GM23338 (cell line): ENCODE measurements at regions not wholly inside any gene's neighbourhood (a gene's known extent, or its start where the extent isn't known, plus 50 kb on each side); places are given as distances from the start of the nearest gene placed in this dataset.

Experiments
- ATAC-seq: fragments of 200-7000 bp; cut with Tn5 transposase; 3 replicates; pipeline ENCODE4 v1.9.1; 2020
- DNase-seq: peaks from one replicate; pipeline ENCODE4 v3.0.0-alpha.2; 2015; ENCODE audit warnings: low spot score
- H2AFZ ChIP-seq: fragments of 200-600 bp; sonication (generic); 2 replicates; pipeline ENCODE4 v1.8.0; 2016; ENCODE audit warnings: antibody characterized with exemption, mild to moderate bottlenecking, moderate library complexity
- H3F3A ChIP-seq: fragments of 200-600 bp; sonication (generic); replicated peaks from 2 replicates; pipeline ENCODE4 v1.8.0; 2017; ENCODE audit warnings: antibody characterized with exemption, mixed run types, low read depth
- H3K27ac ChIP-seq: fragments of 200-600 bp; sonication (generic); 2 replicates; pipeline ENCODE4 v1.6.1; 2016; ENCODE audit warnings: low read depth
- H3K27me3 ChIP-seq: fragments of 200-600 bp; sonication (generic); 2 replicates; pipeline ENCODE4 v1.8.0; 2016; ENCODE audit warnings: mild to moderate bottlenecking, mixed run types, moderate library complexity; ENCODE audit not compliant: insufficient read depth
- H3K36me3 ChIP-seq: fragments of 200-600 bp; sonication (generic); 2 replicates; pipeline ENCODE4 v1.8.0; 2016; ENCODE audit warnings: mild to moderate bottlenecking; ENCODE audit not compliant: insufficient read depth
- H3K4me1 ChIP-seq: fragments of 200-600 bp; sonication (generic); 2 replicates; pipeline ENCODE4 v1.8.0; 2016; ENCODE audit warnings: mild to moderate bottlenecking, moderate library complexity; ENCODE audit not compliant: insufficient read depth
- H3K4me2 ChIP-seq: fragments of 200-600 bp; sonication (generic); 2 replicates; pipeline ENCODE4 v1.7.1; 2017; ENCODE audit warnings: mixed run types
- H3K4me3 ChIP-seq: fragments of 200-600 bp; sonication (generic); 2 replicates; pipeline ENCODE4 v1.6.1; 2016; ENCODE audit warnings: mixed run types
- H3K79me2 ChIP-seq: fragments of 200-600 bp; sonication (generic); replicated peaks from 2 replicates; pipeline ENCODE4 v1.8.0; 2017; ENCODE audit warnings: mild to moderate bottlenecking; ENCODE audit not compliant: insufficient read depth
- H3K9me2 ChIP-seq: fragments of 200-600 bp; sonication (generic); 2 replicates; pipeline ENCODE4 v1.8.0; 2017; ENCODE audit not compliant: insufficient read depth
- H4K20me1 ChIP-seq: fragments of 200-600 bp; sonication (generic); replicated peaks from 2 replicates; pipeline ENCODE4 v1.8.0; 2017; ENCODE audit warnings: mild to moderate bottlenecking; ENCODE audit not compliant: insufficient read depth
- H3K27ac Mint-ChIP-seq: 2 replicates; pipeline ENCODE4 v1.8.0; 2020; ENCODE audit warnings: inconsistent platforms, mild to moderate bottlenecking, moderate library complexity, mixed read lengths
- H3K27me3 Mint-ChIP-seq: 3 replicates; pipeline ENCODE4 v1.8.0; 2022; ENCODE audit warnings: low read depth, mild to moderate bottlenecking, moderate library complexity, mixed read lengths, inconsistent platforms; ENCODE audit not compliant: insufficient read depth, poor library complexity
- H3K36me3 Mint-ChIP-seq: 3 replicates; pipeline ENCODE4 v1.8.0; 2021; ENCODE audit warnings: low read depth, mild to moderate bottlenecking, inconsistent platforms, moderate library complexity, mixed read lengths
- H3K4me1 Mint-ChIP-seq: 3 replicates; pipeline ENCODE4 v1.8.0; 2020; ENCODE audit warnings: mild to moderate bottlenecking, inconsistent platforms, mixed read lengths
- H3K4me3 Mint-ChIP-seq: 3 replicates; pipeline ENCODE4 v1.8.0; 2021; ENCODE audit warnings: moderate library complexity, mild to moderate bottlenecking, inconsistent platforms, mixed read lengths
- H3K9me3 Mint-ChIP-seq: 3 replicates; pipeline ENCODE4 v1.8.0; 2020; ENCODE audit warnings: moderate library complexity, mild to moderate bottlenecking, inconsistent platforms, mixed read lengths
- CREB1 ChIP-seq: fragments of 250-450 bp; sonication (Bioruptor Pico); IDR thresholded peaks from 2 replicates; pipeline ENCODE4 v1.5.0; 2020; ENCODE audit warnings: low read depth, mild to moderate bottlenecking, moderate library complexity
- ETS1 ChIP-seq: IDR thresholded peaks from 2 replicates; pipeline ENCODE4 v1.6.1; 2016; ENCODE audit warnings: antibody characterized with exemption
- EZH2 ChIP-seq: fragments of 200-600 bp; sonication (generic); IDR thresholded peaks from one replicate; pipeline ENCODE4 v1.8.0; 2017; ENCODE audit warnings: antibody characterized with exemption, mild to moderate bottlenecking, low read depth; ENCODE audit not compliant: unreplicated experiment
- EZH2phosphoT487 ChIP-seq: fragments of 200-600 bp; sonication (generic); IDR thresholded peaks from one replicate; pipeline ENCODE4 v1.8.1; 2018; ENCODE audit warnings: antibody characterized with exemption; ENCODE audit not compliant: unreplicated experiment
- JUNB ChIP-seq: IDR thresholded peaks from one replicate; pipeline ENCODE4 v1.6.1; 2016; ENCODE audit warnings: antibody characterized with exemption; ENCODE audit not compliant: unreplicated experiment
- NANOG ChIP-seq: IDR thresholded peaks from 2 replicates; pipeline ENCODE4 v1.6.1; 2016; ENCODE audit warnings: antibody characterized with exemption, borderline replicate concordance
- POLR2AphosphoS5 ChIP-seq: IDR thresholded peaks from 2 replicates; pipeline ENCODE4 v1.6.1; 2016; ENCODE audit warnings: antibody characterized with exemption, low read depth
- STAT1 ChIP-seq: IDR thresholded peaks from one replicate; pipeline ENCODE4 v1.6.1; 2016; ENCODE audit warnings: antibody characterized with exemption; ENCODE audit not compliant: unreplicated experiment
- ZNF114 ChIP-seq: fragments of 250-450 bp; sonication (Bioruptor Pico); IDR thresholded peaks from 2 replicates; pipeline ENCODE4 v1.5.0; 2020; ENCODE audit warnings: mild to moderate bottlenecking, moderate library complexity
- ZNF331 ChIP-seq: fragments of 250-450 bp; sonication (Bioruptor Pico); IDR thresholded peaks from 2 replicates; pipeline ENCODE4 v1.5.0; 2020; ENCODE audit warnings: low read depth, mild to moderate bottlenecking, moderate library complexity
- ZNF462 ChIP-seq: fragments of 250-450 bp; sonication (Bioruptor Pico); IDR thresholded peaks from 2 replicates; pipeline ENCODE4 v1.5.0; 2020; ENCODE audit warnings: mild to moderate bottlenecking, moderate library complexity
- TF ChIP-seq, protein P1 (sequence below): IDR thresholded peaks from one replicate; pipeline ENCODE4 v1.6.1; 2018; ENCODE audit warnings: antibody characterized with exemption; ENCODE audit not compliant: unreplicated experiment
- TF ChIP-seq, protein P2 (sequence below), 2 experiments: fragments of 200-600 bp in 1 of 2; sonication (generic) in 1 of 2; conservative IDR thresholded peaks; 2 replicates each; pipeline versions ENCODE4 v1.5.1 to v1.6.1; 2016 to 2017; ENCODE audit warnings: antibody characterized with exemption in 2 of 2, low read depth in 2 of 2, mild to moderate bottlenecking in 2 of 2, moderate library complexity in 1 of 2

DNA sequence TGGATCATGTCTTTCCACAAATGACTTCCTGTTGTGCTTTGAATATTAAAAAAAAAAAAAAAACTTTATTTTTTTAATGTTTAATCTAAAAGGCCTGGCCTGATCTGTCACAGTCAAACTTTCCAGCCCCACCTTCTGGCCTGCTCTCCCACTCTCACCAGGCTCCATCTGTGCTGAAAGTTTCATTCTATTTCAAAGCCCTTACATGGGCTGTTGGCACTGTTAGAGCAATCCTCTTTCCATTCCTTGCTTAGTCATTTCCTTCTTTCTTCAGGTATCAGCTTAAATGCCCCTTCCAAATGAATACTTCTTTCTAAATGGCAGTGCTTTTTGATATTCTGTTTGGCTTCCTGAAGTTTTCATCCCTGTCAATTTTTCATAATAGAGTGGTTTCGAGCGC, 1104.8 kb upstream of the C9orf72 start:
- DNase-seq (peak; percentile 10), ATAC-seq (peak; percentile 49)
- Histone ChIP-seq H2AFZ (no peak overlapping the region), H3K36me3 (no peaks in the 10 kb centered on the region), H3K4me2 (no peak overlapping the region), H3K79me2 (no peaks in the 10 kb centered on the region), H3K27me3 (no peaks in the 10 kb centered on the region), H3F3A (no peaks in the 10 kb centered on the region), H3K27ac (0 out of 2 replicates have a peak overlapping the region, but pooled peaks have one; percentile 34), H3K4me3 (no peak overlapping the region), H4K20me1 (no peaks in the 10 kb centered on the region), H3K4me1 (peaks cover 3% of the 10 kb centered on the region; the same call in 1 of the 2 replicates), H3K9me2 (no peaks in the 10 kb centered on the region)
- Mint-ChIP-seq H3K4me1 (peaks cover 8% of the 10 kb centered on the region), H3K9me3 (no peaks in the 10 kb centered on the region), H3K36me3 (no peaks in the 10 kb centered on the region), H3K27ac (0 out of 2 replicates have a peak overlapping the region, but pooled peaks have one; percentile 19), H3K27me3 (peaks cover 1% of the 10 kb centered on the region), H3K4me3 (no peak overlapping the region)
- TF ChIP-seq EZH2phosphoT487, result no peak
- TF ChIP-seq NANOG, result no peak
- no peak for TF ChIP-seq CREB1 (CRISPR knock-in tag)
- TF ChIP-seq ETS1, result no peak
- TF ChIP-seq STAT1, result no peak
- no peak for TF ChIP-seq EZH2
- TF ChIP-seq, protein P1, sequence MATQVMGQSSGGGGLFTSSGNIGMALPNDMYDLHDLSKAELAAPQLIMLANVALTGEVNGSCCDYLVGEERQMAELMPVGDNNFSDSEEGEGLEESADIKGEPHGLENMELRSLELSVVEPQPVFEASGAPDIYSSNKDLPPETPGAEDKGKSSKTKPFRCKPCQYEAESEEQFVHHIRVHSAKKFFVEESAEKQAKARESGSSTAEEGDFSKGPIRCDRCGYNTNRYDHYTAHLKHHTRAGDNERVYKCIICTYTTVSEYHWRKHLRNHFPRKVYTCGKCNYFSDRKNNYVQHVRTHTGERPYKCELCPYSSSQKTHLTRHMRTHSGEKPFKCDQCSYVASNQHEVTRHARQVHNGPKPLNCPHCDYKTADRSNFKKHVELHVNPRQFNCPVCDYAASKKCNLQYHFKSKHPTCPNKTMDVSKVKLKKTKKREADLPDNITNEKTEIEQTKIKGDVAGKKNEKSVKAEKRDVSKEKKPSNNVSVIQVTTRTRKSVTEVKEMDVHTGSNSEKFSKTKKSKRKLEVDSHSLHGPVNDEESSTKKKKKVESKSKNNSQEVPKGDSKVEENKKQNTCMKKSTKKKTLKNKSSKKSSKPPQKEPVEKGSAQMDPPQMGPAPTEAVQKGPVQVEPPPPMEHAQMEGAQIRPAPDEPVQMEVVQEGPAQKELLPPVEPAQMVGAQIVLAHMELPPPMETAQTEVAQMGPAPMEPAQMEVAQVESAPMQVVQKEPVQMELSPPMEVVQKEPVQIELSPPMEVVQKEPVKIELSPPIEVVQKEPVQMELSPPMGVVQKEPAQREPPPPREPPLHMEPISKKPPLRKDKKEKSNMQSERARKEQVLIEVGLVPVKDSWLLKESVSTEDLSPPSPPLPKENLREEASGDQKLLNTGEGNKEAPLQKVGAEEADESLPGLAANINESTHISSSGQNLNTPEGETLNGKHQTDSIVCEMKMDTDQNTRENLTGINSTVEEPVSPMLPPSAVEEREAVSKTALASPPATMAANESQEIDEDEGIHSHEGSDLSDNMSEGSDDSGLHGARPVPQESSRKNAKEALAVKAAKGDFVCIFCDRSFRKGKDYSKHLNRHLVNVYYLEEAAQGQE, result no peak
- TF ChIP-seq ZNF462 (CRISPR knock-in tag), result no peak
- no peak for TF ChIP-seq POLR2AphosphoS5
- TF ChIP-seq, protein P2, sequence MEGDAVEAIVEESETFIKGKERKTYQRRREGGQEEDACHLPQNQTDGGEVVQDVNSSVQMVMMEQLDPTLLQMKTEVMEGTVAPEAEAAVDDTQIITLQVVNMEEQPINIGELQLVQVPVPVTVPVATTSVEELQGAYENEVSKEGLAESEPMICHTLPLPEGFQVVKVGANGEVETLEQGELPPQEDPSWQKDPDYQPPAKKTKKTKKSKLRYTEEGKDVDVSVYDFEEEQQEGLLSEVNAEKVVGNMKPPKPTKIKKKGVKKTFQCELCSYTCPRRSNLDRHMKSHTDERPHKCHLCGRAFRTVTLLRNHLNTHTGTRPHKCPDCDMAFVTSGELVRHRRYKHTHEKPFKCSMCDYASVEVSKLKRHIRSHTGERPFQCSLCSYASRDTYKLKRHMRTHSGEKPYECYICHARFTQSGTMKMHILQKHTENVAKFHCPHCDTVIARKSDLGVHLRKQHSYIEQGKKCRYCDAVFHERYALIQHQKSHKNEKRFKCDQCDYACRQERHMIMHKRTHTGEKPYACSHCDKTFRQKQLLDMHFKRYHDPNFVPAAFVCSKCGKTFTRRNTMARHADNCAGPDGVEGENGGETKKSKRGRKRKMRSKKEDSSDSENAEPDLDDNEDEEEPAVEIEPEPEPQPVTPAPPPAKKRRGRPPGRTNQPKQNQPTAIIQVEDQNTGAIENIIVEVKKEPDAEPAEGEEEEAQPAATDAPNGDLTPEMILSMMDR (conservative IDR thresholded peaks at IDR 0.05; ENCODE audit: low read depth in 2 of 2), result no peak
- no peak for TF ChIP-seq JUNB
- TF ChIP-seq ZNF331 (CRISPR knock-in tag), result no peak
- no peak for TF ChIP-seq ZNF114 (CRISPR knock-in tag)
